Endodermal cell (in vitro differentiated cells): ENCODE measurements at regions not wholly inside any gene's neighbourhood (a gene's known extent, or its start where the extent isn't known, plus 50 kb on each side); places are given as distances from the start of the nearest gene placed in this dataset.

Experiments
- DNase-seq: peaks from one replicate; pipeline ENCODE4 v3.0.0-alpha.2; 2017
- H3K27ac ChIP-seq: 2 replicates; pipeline ENCODE4 v1.5.1; 2013; ENCODE audit warnings: mild to moderate bottlenecking, low read depth, low read length, moderate library complexity
- H3K27me3 ChIP-seq: 2 replicates; pipeline ENCODE4 v1.6.1; 2013; ENCODE audit warnings: mild to moderate bottlenecking, low read length, moderate library complexity; ENCODE audit not compliant: insufficient read depth, control insufficient read depth, poor library complexity, severe bottlenecking
- H3K36me3 ChIP-seq: 2 replicates; pipeline ENCODE4 v1.7.0; 2013; ENCODE audit warnings: mild to moderate bottlenecking, low read length, moderate library complexity; ENCODE audit not compliant: control insufficient read depth, insufficient read depth
- H3K4me1 ChIP-seq: one replicate; pipeline ENCODE4 v1.7.0; 2013; ENCODE audit warnings: low read length; ENCODE audit not compliant: control insufficient read depth, insufficient read depth
- H3K4me3 ChIP-seq: 2 replicates; pipeline ENCODE4 v1.5.1; 2013; ENCODE audit warnings: mild to moderate bottlenecking, low read length, moderate library complexity
- H3K9ac ChIP-seq: 2 replicates; pipeline ENCODE4 v1.6.1; 2013; ENCODE audit warnings: mild to moderate bottlenecking, low read length, moderate library complexity; ENCODE audit not compliant: poor library complexity, severe bottlenecking; ENCODE audit errors: extremely low read depth
- H3K9me3 ChIP-seq: 2 replicates; pipeline ENCODE4 v1.6.1; 2013; ENCODE audit warnings: mild to moderate bottlenecking, low read length, moderate library complexity; ENCODE audit not compliant: control insufficient read depth
- H3K27ac Mint-ChIP-seq: 2 replicates; pipeline ENCODE4 v1.8.0; 2020; ENCODE audit warnings: mixed read lengths
- H3K27me3 Mint-ChIP-seq: 2 replicates; pipeline ENCODE4 v1.8.0; 2021; ENCODE audit warnings: mild to moderate bottlenecking, mixed read lengths; ENCODE audit not compliant: insufficient read depth
- H3K36me3 Mint-ChIP-seq: 2 replicates; pipeline ENCODE4 v1.8.0; 2020; ENCODE audit warnings: low read depth, mixed read lengths
- H3K4me1 Mint-ChIP-seq: 2 replicates; pipeline ENCODE4 v1.8.0; 2020; ENCODE audit warnings: mixed read lengths
- H3K4me3 Mint-ChIP-seq: 2 replicates; pipeline ENCODE4 v1.8.0; 2020; ENCODE audit warnings: mild to moderate bottlenecking, moderate library complexity, mixed read lengths
- H3K9me3 Mint-ChIP-seq: 2 replicates; pipeline ENCODE4 v1.8.0; 2020; ENCODE audit warnings: mild to moderate bottlenecking, mixed read lengths
- WGBS, 2 experiments: methylation state at CpG; one replicate each; pipeline versions ENCODE4 v1.1.5 to v1.1.7; 2013; ENCODE audit warnings: missing lambda C conversion rate in 2 of 2, mixed read lengths in 1 of 2; ENCODE audit not compliant: insufficient coverage in 1 of 2, insufficient read length in 1 of 2; 5-methylcytosine and 5-hydroxymethylcytosine counted together
- TF ChIP-seq, protein P1 (sequence below): fragments of 200-600 bp; sonication (generic); conservative IDR thresholded peaks from 2 replicates; pipeline ENCODE4 v1.5.0; 2021; ENCODE audit warnings: antibody characterized with exemption, mild to moderate bottlenecking

DNA sequence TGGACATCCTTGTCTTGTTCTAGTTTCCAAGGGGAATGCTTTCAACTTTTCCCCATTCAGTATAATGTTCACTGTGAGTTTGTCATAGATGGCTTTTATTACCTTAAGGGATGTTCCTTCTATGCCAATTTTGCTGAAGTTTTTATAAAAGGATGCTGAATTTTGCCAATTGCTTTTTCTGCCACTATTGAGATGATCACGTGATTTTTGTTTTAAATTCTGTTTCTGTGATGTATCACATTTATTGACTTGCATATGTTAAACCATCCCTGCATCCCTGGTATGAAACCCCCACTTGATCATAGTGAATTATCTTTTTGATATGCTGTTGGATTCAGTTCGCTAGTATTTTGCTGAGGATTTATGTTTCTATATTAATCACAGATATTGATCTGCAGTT lies 130.6 kb upstream of the TAB2 start:
- H3K4me1 Mint-ChIP-seq = no peaks in the 10 kb centered on the region
- 100% methylated on average over 1 to 2 of the region's 2 CpGs for WGBS, 2 experiments
- peak overlapping the region; percentile 69 for H3K4me3 ChIP-seq
- H3K27me3 Mint-ChIP-seq = peaks cover 3% of the 10 kb centered on the region
- H3K4me3 Mint-ChIP-seq = no peak overlapping the region
- TF ChIP-seq, protein P1, sequence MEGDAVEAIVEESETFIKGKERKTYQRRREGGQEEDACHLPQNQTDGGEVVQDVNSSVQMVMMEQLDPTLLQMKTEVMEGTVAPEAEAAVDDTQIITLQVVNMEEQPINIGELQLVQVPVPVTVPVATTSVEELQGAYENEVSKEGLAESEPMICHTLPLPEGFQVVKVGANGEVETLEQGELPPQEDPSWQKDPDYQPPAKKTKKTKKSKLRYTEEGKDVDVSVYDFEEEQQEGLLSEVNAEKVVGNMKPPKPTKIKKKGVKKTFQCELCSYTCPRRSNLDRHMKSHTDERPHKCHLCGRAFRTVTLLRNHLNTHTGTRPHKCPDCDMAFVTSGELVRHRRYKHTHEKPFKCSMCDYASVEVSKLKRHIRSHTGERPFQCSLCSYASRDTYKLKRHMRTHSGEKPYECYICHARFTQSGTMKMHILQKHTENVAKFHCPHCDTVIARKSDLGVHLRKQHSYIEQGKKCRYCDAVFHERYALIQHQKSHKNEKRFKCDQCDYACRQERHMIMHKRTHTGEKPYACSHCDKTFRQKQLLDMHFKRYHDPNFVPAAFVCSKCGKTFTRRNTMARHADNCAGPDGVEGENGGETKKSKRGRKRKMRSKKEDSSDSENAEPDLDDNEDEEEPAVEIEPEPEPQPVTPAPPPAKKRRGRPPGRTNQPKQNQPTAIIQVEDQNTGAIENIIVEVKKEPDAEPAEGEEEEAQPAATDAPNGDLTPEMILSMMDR = no peak
- H3K9ac ChIP-seq = no peak overlapping the region
- no peaks in the 10 kb centered on the region for H3K36me3 ChIP-seq
- H3K36me3 Mint-ChIP-seq = no peaks in the 10 kb centered on the region
- no peaks in the 10 kb centered on the region for H3K4me1 ChIP-seq
- no peak overlapping the region for H3K27ac ChIP-seq
- no peak for DNase-seq
- H3K27me3 ChIP-seq = no peaks in the 10 kb centered on the region
- H3K27ac Mint-ChIP-seq = no peak overlapping the region
- H3K9me3 Mint-ChIP-seq = peaks cover 46% of the 10 kb centered on the region
- peaks cover 57% of the 10 kb centered on the region for H3K9me3 ChIP-seq

DNA sequence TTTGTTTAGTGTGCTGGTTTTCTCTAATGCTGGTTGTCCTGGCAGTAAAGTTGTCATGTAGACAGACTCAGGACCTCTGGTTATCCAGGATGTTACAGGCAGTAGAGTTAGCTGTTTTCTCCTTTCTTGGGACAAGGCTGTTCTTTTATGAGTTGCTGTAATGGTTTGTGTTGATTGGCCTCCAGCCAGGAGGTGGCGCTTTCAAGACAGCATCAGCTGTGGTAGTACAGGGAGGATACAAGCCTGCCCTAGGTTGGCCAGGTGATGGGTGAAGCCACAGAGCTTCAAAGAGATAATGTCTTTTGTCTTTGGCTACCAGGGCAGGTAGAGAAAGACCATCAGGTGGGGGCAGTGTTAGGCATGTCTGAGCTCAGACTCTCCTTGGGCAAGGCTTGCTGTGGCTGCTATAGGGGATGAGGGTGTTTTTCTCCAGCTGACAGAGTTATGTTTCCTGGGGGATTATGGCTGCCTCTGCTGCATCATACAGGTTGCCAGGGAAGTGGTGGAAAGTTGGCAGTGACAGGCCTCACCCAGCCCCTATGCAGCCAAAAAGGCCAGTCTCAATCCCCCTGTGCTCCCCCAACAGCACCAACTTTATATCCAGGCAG lies 127.2 kb upstream of the TAB2 start:
- H3K27ac ChIP-seq = no peak overlapping the region
- DNase-seq = peak; percentile 93
- no peak overlapping the region for H3K4me3 ChIP-seq
- peaks cover 1% of the 10 kb centered on the region for H3K27me3 Mint-ChIP-seq
- peaks cover 7% of the 10 kb centered on the region for H3K4me1 Mint-ChIP-seq
- no peaks in the 10 kb centered on the region for H3K36me3 ChIP-seq
- TF ChIP-seq, protein P1 = peak; percentile 82
- H3K9ac ChIP-seq = no peak overlapping the region
- H3K27me3 ChIP-seq = no peaks in the 10 kb centered on the region
- peaks cover 34% of the 10 kb centered on the region for H3K9me3 Mint-ChIP-seq
- peaks cover 45% of the 10 kb centered on the region for H3K9me3 ChIP-seq
- no peaks in the 10 kb centered on the region for H3K4me1 ChIP-seq
- no peak overlapping the region for H3K27ac Mint-ChIP-seq
- H3K36me3 Mint-ChIP-seq = no peaks in the 10 kb centered on the region
- no peak overlapping the region for H3K4me3 Mint-ChIP-seq
- 74 to 83% methylated on average over 1 of the region's 1 CpG for WGBS, 2 experiments

DNA sequence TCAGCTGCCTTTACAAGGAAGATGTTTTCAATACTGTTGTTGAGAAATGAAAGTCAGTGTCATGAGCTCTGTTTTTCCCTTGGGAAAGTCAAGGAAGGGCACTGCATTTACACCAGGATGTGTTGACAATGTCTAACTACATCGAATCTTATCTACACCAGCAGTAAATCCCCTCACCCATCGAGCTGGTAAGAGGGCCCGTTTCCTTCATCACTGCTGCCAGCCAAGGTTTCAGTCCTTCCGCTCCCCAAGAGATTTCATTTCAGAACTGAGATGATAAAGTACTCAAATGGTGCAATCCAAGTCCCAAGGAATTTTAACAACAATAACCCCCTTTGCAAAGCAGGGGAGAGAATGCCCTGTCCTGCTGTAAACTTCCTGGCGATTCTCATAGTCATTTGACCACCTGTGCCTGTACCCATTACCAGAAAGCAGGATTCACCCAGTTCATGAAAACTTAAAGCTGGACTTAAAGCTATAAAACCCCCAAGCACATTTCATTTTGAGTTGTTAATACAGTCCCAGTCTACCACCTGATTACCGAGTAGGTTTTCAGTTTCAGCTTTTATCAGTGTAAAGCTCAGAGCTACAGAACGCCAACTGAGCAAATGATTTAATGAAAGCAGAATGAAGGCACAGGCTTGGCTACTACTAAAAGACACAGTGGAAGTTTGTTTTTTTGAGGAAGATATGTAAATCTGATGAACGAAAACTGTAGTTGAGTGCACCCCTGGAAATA lies 122.5 kb upstream of the TAB2 start:
- Histone ChIP-seq H3K27ac (no peak overlapping the region), H3K27me3 (no peaks in the 10 kb centered on the region), H3K36me3 (no peaks in the 10 kb centered on the region), H3K4me1 (no peaks in the 10 kb centered on the region), H3K9me3 (peaks cover 7% of the 10 kb centered on the region), H3K9ac (no peak overlapping the region), H3K4me3 (no peak overlapping the region)
- Mint-ChIP-seq H3K27ac (no peak overlapping the region), H3K4me3 (no peak overlapping the region), H3K4me1 (peaks cover 10% of the 10 kb centered on the region), H3K27me3 (no peaks in the 10 kb centered on the region), H3K36me3 (no peaks in the 10 kb centered on the region), H3K9me3 (peaks cover 3% of the 10 kb centered on the region)
- WGBS, 2 experiments = 81 to 88% methylated on average over 6 to 8 of the region's 8 CpGs
- TF ChIP-seq, protein P1 = no peak
- DNase-seq = no peak
